ENCODE measurements at regions not wholly inside any gene's neighbourhood (a gene's known extent, or its start where the extent isn't known, plus 50 kb on each side); places are given as distances from the start of the nearest gene placed in this dataset.

- no peak for FAIRE-seq
- DNase-seq (ENCODE audit: insufficient read length, low spot score), result no peak
- TF ChIP-seq, protein P1, sequence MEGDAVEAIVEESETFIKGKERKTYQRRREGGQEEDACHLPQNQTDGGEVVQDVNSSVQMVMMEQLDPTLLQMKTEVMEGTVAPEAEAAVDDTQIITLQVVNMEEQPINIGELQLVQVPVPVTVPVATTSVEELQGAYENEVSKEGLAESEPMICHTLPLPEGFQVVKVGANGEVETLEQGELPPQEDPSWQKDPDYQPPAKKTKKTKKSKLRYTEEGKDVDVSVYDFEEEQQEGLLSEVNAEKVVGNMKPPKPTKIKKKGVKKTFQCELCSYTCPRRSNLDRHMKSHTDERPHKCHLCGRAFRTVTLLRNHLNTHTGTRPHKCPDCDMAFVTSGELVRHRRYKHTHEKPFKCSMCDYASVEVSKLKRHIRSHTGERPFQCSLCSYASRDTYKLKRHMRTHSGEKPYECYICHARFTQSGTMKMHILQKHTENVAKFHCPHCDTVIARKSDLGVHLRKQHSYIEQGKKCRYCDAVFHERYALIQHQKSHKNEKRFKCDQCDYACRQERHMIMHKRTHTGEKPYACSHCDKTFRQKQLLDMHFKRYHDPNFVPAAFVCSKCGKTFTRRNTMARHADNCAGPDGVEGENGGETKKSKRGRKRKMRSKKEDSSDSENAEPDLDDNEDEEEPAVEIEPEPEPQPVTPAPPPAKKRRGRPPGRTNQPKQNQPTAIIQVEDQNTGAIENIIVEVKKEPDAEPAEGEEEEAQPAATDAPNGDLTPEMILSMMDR (IDR thresholded peaks at IDR 0.05; ENCODE audit: insufficient read depth, missing control alignments), result no peak
Measured at GRCh38 chr7:113491305-113491704, 373.0 kb upstream of the SMIM30 start.

DNA sequence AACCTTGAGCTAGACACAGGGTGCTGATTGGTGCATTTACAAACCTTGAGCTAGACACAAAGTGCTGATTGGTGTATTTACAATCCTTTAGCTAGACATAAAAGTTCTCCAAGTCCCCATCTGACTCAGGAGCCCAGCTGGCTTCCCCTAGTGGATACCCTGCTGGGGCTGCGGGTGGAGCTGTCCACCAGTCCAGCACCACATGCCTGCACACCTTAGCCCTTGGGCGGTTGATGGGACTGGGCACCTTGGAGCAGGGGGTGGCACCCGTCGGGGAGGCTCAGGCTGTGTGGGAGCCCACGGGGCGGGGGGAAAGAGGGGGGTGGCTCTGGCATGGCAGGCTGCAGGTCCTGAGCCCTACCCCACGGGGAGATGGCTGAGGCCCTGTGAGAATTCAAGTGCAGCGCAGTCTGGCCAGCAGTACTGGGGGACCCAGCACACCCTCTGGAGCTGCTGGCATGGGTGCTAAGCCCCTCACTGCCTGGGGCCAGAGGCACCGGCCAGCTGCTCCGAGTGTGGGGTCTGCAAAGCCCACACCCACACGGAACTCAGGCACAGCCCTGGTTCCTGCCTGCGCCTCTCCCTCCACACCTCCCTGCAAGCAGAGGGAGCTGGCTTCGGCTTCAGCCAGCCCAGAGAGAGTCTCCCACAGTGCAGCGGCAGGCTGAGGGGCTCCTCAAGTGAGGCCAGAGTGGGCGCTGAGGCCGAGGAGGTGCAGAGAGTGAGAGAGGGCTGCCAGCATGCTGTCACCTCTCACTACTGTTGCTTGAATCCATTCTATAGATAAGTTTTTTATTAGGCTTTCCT lies 369.8 kb upstream of the SMIM30 start:
- DNase-seq (ENCODE audit: insufficient read length, low spot score) (no peak), FAIRE-seq (no peak)
- TF ChIP-seq, protein P1 (IDR thresholded peaks at IDR 0.05; ENCODE audit: insufficient read depth, missing control alignments), result no peak

DNA sequence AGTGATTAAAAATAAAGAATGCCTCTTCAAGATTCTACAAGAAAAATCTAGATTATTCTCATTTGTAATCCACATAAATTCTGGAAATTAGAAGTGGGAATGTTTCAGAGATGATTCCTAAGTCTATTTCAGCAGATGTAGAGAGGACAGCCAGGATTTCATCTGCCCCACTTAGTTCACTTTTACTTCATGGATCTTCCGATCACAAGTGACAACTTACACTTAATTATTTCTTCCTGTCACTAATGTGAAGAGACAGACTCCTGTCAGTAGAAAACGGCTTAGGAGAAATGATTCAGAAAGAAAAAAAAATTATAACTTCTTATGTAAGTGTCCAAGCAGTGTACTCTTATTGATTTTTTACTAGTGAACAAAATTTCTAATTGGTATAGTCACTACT lies 368.2 kb upstream of the SMIM30 start:
- FAIRE-seq, result no peak
- TF ChIP-seq, protein P1 (IDR thresholded peaks at IDR 0.05; ENCODE audit: insufficient read depth, missing control alignments), result no peak
- DNase-seq (ENCODE audit: insufficient read length, low spot score), result no peak

- FAIRE-seq (no peak), DNase-seq (ENCODE audit: insufficient read length, low spot score) (no peak)
- TF ChIP-seq, protein P1 (IDR thresholded peaks at IDR 0.05; ENCODE audit: insufficient read depth, missing control alignments), result no peak
Measured at GRCh38 chr7:113483657-113484056, 365.3 kb upstream of the SMIM30 start.

DNA sequence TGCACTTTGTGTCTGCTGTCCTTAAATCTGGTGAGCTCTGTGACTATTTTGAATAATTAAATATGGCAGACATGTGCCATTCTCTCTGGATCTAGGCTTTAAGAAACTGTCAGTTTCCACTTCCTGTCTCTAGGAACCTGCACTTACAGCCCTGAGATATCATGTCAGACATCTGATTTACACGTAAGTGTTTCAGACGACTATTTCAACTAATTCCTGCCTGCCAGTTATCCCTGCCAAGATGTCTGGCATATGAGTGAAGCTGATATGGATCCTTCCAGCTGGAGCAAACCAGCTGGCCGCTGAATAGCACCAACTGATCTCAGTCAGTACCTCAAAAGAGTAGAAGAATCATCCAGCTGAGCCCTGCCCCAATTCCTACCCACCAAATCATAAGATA lies 362.2 kb upstream of the SMIM30 start:
- DNase-seq (ENCODE audit: insufficient read length, low spot score) (no peak), FAIRE-seq (no peak)
- TF ChIP-seq, protein P1 (IDR thresholded peaks at IDR 0.05; ENCODE audit: insufficient read depth, missing control alignments), result no peak

DNA sequence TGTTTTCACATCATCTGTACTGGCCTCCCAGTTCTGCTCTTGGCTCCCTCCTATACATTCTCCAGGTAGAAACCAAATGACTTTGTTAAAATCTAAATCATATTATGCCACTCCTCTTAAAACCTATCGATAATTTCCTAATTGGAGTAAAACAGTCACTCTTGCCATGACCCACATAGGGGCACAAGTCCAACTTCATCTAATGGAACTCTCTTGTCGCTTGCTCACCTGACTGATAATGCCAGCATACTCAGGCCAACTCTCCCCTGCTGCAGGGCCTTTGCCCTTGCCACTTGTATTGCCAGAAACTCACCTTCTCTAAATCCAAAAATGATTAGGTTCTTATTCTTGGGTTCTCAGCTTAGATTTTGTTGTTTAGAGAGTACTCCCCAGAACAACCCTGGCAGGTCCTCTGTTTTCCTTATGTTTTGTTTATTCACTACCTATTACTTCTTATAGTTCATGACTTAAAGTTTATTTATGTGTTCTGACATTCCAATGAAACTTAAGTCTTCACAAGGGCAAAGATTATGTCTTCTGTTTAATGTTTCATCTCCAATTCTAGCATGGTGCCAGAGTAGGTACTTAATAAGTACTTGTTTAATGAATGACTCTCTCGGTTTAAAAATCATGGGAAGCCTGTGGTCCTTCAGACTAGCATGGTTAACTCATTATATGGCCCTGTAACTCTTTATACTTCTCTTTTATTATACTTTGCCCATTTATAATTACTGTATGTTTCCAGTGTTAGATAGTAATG lies 345.9 kb upstream of the SMIM30 start:
- TF ChIP-seq, protein P1 (IDR thresholded peaks at IDR 0.05; ENCODE audit: insufficient read depth, missing control alignments), result no peak
- no peak for DNase-seq (ENCODE audit: insufficient read length, low spot score)
- no peak for FAIRE-seq

- TF ChIP-seq, protein P1 (IDR thresholded peaks at IDR 0.05; ENCODE audit: insufficient read depth, missing control alignments), result no peak
- FAIRE-seq (no peak), DNase-seq (ENCODE audit: insufficient read length, low spot score) (no peak)
Measured at GRCh38 chr7:113460067-113460466, 341.7 kb upstream of the SMIM30 start.

Data from D721Med (cell line).